ENCODE measurements at regions not wholly inside any gene's neighbourhood (a gene's known extent, or its start where the extent isn't known, plus 50 kb on each side); places are given as distances from the start of the nearest gene placed in this dataset.
A peak's percentile ranks its signal among the peaks of the same experiment; 100 is the strongest.
"Not testable (repeated sequence)": the region's sequence is repeated elsewhere in the genome, so short reads cannot be mapped to it uniquely, and the experiment has no call there.

DNA sequence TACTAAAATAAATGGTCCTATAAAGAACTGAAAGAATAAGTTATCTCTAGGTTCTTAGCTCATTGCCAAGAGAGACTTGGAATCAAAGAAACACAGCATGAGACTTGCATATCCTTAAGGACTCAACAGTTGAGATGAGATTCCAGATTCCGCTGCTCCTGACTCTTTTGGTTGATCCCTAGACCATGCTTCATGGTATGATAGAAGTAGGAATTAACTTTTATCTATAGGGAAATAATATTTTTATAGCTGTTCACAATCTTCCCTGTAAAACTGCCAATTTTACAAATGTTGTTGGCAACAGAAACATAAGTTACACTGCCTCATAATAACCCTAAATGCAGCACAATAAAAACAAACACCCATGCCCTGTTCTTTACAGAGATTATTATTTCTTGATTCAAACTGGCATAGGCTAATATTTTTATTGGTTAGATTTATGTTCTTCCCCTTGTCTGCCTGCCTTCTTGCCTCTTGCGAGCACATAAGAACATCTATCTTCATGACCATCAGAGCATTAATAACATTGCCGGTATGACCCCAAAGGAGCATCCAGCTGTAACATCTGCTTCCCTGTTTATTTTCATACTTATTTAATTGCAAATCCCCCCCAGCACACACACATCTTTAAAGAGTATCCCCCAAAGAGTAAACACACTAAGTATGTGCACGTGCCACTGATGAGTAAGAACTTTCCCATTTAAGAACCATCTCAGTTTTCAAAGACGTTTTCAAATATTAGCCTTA is 735.7 kb upstream of the SLC8A1 start:
- DNase-seq, result no peak

GRCh38 chr2:41194230-41194629 is 742.3 kb upstream of the SLC8A1 start:
- peak; percentile 5 for DNase-seq

GRCh38 chr2:41197781-41198180 is 745.9 kb upstream of the SLC8A1 start:
- DNase-seq, result no peak

- no peak for DNase-seq
Observed at GRCh38 chr2:41199334-41199733, 747.4 kb upstream of the SLC8A1 start.

GRCh38 chr2:41204315-41204714 is 752.4 kb upstream of the SLC8A1 start:
- no peak for DNase-seq

DNA sequence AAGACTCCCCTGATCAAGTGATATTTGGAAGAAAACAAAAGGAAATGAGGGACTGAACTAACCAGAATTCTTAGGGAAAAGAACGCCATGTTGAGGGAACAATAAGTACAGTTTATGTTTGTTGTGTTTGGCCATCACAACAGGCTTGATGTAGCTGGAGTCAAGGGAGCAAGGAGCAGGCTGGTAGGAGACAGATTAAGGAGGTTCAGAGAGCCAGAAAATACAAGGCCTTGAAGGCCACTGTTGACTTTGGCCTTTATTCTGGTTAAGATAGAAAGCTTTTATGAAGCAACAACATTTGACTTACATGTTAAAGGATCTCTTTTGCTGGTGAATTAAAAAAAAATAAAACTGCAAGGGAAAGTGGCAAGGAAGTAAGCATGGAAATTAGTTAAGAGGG is 754.1 kb upstream of the SLC8A1 start:
- no peak for DNase-seq

DNA sequence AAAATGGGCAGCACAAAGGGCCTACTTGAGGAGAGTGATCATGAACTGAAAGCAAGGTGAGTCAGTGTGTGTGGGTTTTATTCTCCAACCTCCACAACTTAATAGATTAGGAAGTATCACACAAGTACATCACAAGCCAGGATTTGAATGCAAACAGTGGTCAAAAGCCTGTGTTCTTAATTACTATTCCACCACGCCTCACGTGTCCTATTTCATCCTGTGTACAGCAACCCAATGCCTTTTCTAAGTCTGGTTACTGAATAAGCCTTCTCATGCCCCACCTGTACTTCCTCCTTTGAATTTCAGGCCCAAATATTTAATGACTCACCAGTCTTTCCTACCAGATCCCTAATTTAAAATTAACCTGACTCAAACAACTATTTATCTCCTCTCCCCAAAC is 755.7 kb upstream of the SLC8A1 start:
- DNase-seq, result no peak

- not testable (repeated sequence) for DNase-seq
Observed at GRCh38 chr2:41210030-41210429, 758.1 kb upstream of the SLC8A1 start.

GRCh38 chr2:41216978-41217377 is 765.1 kb upstream of the SLC8A1 start:
- no peak for DNase-seq

- DNase-seq, result no peak
Observed at GRCh38 chr2:41222593-41222992, 770.7 kb upstream of the SLC8A1 start.

- no peak for DNase-seq
Observed at GRCh38 chr2:41234093-41234492, 782.2 kb upstream of the SLC8A1 start.

DNA sequence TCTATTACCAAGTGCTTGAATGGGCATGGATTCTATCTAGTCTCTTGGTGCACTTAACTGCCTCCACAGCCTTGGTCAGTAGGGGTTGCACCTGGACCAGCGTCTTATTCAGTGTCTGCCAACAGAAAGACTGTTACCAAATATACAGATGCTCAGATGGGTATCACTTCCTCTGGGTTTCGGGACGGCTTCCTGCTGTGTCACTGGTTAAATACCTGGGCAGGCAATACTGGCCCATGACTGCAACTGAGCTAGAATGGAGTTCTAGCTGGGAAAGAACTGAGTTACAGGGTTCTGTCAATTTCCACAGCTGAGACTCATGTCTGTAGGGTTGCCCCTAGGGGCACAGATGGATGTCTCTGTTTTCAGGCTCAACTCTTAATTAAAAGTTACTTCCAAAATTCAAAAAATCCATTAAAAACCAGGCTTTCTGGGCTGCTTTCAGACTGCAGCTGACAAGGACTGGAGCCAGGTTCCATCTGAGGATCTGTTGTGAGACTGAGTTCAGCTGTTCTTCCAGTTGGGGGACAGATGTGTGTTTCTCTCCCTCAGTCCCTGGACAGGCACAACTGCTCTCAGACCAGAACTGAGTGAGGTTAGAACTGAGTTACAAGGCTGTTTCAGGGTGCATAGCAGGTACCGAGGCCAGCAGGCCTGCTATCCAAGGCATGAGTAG is 789.6 kb upstream of the SLC8A1 start:
- no peak for DNase-seq

- no peak for DNase-seq
Observed at GRCh38 chr2:41242001-41242331, 790.1 kb upstream of the SLC8A1 start.

DNA sequence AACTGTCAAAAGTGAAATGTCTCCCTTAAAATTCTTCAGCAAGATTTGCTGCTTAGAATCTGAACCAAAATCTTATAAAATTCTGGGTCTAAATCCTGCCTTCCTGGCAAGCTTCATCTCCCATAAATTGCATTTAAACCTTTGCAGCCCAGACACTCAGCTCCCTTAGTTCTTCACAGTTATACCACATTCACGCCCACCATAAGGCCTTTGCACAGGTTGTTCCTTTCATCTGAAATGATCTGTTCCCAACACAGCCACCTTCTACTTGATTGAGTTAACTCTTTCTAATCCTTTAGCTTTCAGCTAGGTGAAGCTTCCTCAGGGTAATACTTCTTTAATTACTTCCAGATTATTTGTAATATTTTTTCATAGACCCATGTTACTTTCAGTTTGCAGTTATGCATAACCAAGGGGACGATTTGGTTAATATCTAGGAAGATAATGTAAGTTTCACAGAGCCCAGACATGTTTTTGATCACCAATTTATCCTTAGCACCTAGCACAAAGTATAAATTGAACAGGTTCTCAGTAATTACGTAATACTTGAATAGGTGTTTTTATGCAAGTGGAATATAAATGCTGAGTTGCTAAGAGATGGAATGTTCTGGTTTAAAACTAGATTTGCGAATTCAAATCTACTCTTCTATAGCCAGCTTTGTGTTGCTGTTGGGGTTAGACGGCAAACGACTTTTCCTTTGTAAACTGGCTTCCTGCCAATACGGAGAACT is 779.7 kb upstream of the PKDCC start:
- DNase-seq, result no peak

- no peak for DNase-seq
Observed at GRCh38 chr2:41283079-41283775, 764.6 kb upstream of the PKDCC start.

GRCh38 chr2:41293491-41293890 is 754.3 kb upstream of the PKDCC start:
- no peak for DNase-seq

DNA sequence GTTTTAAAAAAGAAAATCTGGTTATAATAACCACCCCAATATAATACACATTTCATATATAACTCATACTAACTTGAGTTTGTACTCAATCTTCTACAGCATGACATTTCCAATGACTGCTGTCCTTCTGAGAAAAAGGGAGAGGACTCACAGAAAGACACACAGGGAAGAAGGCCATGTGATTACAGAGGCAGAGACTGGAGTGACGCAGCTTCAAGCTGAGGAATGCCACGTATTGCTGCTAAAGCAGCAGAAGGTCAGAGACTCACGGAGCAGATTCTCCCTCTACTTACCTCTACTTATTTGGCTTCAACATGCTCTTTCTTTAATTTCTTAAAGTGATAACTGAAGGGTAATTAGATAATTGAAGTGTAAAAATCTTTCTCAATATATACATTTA is 753.5 kb upstream of the PKDCC start:
- no peak for DNase-seq

- no peak for DNase-seq
Observed at GRCh38 chr2:41313082-41313481, 734.7 kb upstream of the PKDCC start.

DNA sequence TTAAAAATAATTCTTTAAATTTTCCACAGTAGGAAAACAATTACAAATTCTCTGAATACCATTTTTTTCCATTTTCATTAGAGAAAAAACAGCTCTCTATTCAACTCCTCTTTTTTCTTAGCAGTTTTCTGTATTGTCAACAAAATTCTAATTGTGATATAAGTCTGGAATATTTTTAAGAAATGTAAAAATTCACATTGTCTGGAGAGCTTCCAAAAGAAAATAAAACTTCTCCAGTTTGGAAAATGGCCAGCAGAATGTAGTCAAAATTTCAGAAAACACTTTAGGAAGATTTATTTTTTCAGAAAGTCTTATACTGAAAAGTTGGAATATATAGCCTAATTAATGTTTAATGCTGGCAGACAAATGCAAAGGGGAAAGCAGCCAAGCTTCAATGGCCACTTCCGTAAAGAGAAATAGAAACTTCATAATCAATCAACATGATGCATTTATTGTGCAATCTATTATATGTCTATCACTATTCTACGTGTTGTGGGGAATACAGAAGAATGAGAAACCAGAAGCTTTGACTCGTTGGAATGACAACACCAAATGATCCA is 733.2 kb upstream of the PKDCC start:
- no peak for DNase-seq

DNA sequence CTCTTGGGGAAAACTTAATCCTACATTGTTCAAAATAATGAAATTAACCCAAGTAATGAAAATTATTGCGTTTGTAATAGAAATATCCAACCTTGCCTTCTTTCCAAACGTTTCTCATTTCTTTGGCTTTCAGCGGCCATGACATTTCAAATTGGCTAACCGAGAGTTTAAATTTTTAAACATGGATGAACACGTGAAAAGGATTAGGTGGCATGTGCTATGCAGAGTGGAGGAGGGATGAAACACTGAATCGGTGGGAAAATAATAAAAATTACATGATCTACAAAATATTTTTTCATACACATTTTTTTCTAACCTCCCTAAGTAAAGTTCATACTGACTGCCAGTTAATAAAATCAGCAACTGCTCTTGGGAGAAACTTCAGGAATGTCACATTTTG is 728.4 kb upstream of the PKDCC start:
- no peak for DNase-seq

DNA sequence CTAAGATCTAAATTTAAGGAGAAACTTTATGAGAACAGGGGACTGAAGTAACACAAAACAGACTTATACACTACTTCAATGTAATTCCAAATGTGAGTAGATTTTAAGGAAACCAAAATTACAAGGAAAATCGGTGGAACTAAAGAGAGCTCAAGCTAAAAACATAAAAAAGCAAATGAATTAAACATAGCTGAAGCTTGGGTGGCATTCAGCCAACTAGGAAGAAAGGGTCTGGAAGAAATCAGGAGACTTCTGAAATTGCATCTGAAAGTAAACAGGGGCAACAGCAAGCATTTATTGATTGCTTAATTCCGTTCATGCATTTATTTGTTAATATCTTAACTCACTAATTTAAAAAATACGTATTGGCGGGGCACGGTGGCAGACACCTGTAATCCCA is 727.3 kb upstream of the PKDCC start:
- no peak for DNase-seq

GRCh38 chr2:41321351-41321750 is 726.5 kb upstream of the PKDCC start:
- no peak for DNase-seq

DNA sequence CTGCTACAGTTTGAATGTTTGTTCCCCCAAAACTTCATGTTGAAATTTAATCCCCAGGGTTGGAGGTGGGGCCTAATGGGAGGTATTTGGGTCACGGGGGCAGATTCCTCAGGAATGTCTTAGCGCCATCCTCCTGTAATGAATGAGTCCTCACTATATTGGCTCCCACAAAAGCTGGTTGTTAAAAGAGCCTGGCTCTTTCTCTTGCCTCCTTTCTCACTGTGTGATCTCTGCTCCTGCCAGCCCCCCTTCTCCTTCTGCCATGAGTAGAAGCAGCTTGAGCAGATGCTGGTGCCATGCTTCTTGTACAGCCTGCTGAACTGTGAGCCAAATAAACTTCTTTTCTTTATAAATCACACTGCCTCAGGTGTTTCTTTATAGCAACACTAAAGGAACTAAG is 721.0 kb upstream of the PKDCC start:
- DNase-seq, result no peak

Data from amniotic stem cell (primary cell).